IPS-15b (cell line): ENCODE measurements at regions not wholly inside any gene's neighbourhood (a gene's known extent, or its start where the extent isn't known, plus 50 kb on each side); places are given as distances from the start of the nearest gene placed in this dataset.

Source experiments
- H3K27me3 ChIP-seq: one replicate; pipeline ENCODE4 v1.6.1; 2013; ENCODE audit warnings: low read length; ENCODE audit not compliant: control insufficient read depth, insufficient read depth
- H3K36me3 ChIP-seq: one replicate; pipeline ENCODE4 v1.6.1; 2013; ENCODE audit warnings: low read length; ENCODE audit not compliant: control insufficient read depth, insufficient read depth
- H3K4me1 ChIP-seq: one replicate; pipeline ENCODE4 v1.6.1; 2013; ENCODE audit warnings: mild to moderate bottlenecking, low read length; ENCODE audit not compliant: control insufficient read depth, insufficient read depth
- H3K4me3 ChIP-seq: one replicate; pipeline ENCODE4 v1.5.1; 2013; ENCODE audit warnings: low read depth, low read length
- H3K9ac ChIP-seq: one replicate; pipeline ENCODE4 v1.6.1; 2013; ENCODE audit warnings: low read depth, mild to moderate bottlenecking, low read length
- H3K9me3 ChIP-seq: one replicate; pipeline ENCODE4 v1.6.1; 2013; ENCODE audit warnings: mild to moderate bottlenecking, low read length; ENCODE audit not compliant: control insufficient read depth, insufficient read depth

DNA sequence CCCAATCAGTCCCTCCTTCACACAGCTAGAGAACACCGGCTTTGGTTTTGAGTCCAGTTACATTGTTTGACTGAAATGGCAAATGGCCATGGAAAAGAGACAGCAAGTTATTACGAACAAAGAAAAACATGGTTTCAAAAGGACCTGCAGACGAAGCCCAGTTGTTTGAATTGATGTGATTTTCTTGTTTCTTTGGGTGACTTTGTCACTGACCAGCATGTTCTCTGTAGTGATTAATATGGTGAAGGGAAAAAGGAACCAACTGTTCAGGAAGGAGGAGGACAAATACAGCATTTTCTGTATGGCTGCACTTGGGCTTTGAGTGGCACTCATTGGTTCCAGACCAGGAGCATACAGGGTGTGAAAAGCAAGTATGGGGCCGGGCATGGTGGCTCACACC is 217.4 kb upstream of the TPM1 start:
- Histone ChIP-seq H3K4me3 (no peak overlapping the region), H3K27me3 (no peaks in the 10 kb centered on the region), H3K36me3 (no peaks in the 10 kb centered on the region), H3K4me1 (no peaks in the 10 kb centered on the region), H3K9me3 (no peaks in the 10 kb centered on the region), H3K9ac (no peak overlapping the region)

DNA sequence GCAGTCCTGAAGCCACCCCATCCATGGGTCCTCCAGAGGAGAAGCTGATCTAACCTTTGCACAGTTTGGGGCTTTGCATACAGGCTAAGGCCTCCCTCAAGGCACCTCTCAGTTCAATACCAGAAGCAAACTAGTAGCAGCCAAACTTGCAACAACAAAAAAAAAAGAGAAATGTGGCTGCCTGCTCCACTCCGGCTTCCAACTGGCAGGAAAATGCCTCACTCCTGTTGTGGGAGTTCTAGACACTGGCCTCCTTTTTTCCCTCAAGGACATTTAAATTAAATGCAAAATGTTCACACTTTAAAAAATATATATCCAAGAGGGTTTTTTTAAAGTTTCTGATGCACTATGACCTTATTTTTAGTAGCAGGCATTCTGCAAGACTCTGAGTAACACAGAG is 216.0 kb upstream of the TPM1 start:
- Histone ChIP-seq H3K9me3 (no peaks in the 10 kb centered on the region), H3K4me3 (no peak overlapping the region), H3K36me3 (no peaks in the 10 kb centered on the region), H3K27me3 (no peaks in the 10 kb centered on the region), H3K4me1 (no peaks in the 10 kb centered on the region), H3K9ac (no peak overlapping the region)

DNA sequence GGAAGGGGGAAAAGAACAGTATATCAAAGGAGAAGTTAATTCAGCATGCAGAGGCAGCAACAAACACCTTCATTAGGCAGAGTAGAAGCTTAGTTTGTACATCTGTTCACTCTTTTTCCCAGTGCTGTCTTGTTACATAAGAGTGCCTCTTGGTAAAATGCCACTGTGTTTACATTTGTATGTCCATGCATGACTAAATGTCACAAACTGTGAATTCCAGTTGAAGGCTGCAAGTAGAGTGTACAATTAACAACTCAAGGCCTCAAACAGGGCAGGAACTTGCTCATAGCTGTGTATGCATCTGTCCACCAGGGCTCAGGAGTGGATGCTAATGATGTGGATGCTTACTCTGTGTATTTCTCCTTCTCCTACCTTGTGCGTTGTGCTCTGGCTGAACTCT is 214.2 kb upstream of the TPM1 start:
- H3K36me3 ChIP-seq: no peaks in the 10 kb centered on the region
- H3K9ac ChIP-seq: no peak overlapping the region
- H3K4me1 ChIP-seq: no peaks in the 10 kb centered on the region
- H3K27me3 ChIP-seq: no peaks in the 10 kb centered on the region
- no peak overlapping the region for H3K4me3 ChIP-seq
- no peaks in the 10 kb centered on the region for H3K9me3 ChIP-seq

- no peaks in the 10 kb centered on the region for H3K9me3 ChIP-seq
- no peak overlapping the region for H3K4me3 ChIP-seq
- H3K36me3 ChIP-seq: peaks cover 7% of the 10 kb centered on the region
- no peak overlapping the region for H3K9ac ChIP-seq
- no peaks in the 10 kb centered on the region for H3K27me3 ChIP-seq
- H3K4me1 ChIP-seq: no peaks in the 10 kb centered on the region
Measured at GRCh38 chr15:62832231-62832630, 210.3 kb upstream of the TPM1 start.

GRCh38 chr15:62833646-62834045 is 208.9 kb upstream of the TPM1 start:
- Histone ChIP-seq H3K27me3 (no peaks in the 10 kb centered on the region), H3K9ac (no peak overlapping the region), H3K4me3 (no peak overlapping the region), H3K4me1 (no peaks in the 10 kb centered on the region), H3K9me3 (no peaks in the 10 kb centered on the region), H3K36me3 (peaks cover 7% of the 10 kb centered on the region)

GRCh38 chr15:62834686-62835329 is 207.7 kb upstream of the TPM1 start:
- H3K9me3 ChIP-seq: no peaks in the 10 kb centered on the region
- H3K4me1 ChIP-seq: no peaks in the 10 kb centered on the region
- no peak overlapping the region for H3K4me3 ChIP-seq
- H3K36me3 ChIP-seq: peaks cover 7% of the 10 kb centered on the region
- no peak overlapping the region for H3K9ac ChIP-seq
- H3K27me3 ChIP-seq: no peaks in the 10 kb centered on the region

DNA sequence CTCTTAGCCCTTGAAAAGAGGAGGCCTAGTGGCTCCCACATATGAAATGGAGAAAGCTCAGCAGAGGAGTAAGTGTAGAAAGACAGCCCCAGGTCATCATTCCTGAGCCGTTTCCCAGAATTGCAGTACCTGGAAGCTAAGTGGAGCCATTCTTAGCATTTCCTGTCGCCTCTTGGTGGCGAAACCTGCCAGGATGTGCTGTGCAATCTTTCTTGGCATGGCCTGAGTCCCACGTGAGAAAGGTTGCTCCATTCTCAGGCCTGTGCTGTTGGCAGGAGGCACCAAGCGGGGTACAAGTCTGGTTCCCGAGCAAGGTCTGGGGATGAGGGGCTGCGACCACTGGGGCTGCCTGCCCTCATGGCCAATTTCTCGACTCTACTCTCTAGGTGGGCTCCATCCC is 207.2 kb upstream of the TPM1 start:
- Histone ChIP-seq H3K36me3 (peaks cover 7% of the 10 kb centered on the region), H3K9ac (no peak overlapping the region), H3K4me3 (no peak overlapping the region), H3K9me3 (no peaks in the 10 kb centered on the region), H3K4me1 (no peaks in the 10 kb centered on the region), H3K27me3 (no peaks in the 10 kb centered on the region)

DNA sequence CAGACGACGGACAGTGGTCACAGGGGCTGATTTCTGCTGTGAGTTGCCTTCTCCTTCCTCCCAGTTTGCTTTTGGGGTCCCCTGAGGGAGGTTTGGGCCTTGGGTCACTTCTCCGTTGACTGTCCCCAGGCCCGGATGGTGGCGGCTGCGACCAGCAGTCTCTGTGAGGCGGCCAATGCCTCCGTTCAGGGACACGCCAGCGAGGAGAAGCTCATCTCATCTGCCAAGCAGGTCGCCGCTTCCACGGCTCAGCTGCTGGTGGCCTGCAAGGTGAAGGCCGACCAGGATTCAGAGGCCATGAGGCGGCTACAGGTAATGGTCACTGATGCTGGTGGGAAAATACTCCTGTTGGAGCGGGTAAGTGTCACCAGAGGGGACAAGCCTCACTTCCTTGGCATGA is 206.8 kb upstream of the TPM1 start:
- Histone ChIP-seq H3K9ac (no peak overlapping the region), H3K9me3 (no peaks in the 10 kb centered on the region), H3K27me3 (no peaks in the 10 kb centered on the region), H3K4me1 (no peaks in the 10 kb centered on the region), H3K36me3 (peaks cover 7% of the 10 kb centered on the region), H3K4me3 (no peak overlapping the region)

DNA sequence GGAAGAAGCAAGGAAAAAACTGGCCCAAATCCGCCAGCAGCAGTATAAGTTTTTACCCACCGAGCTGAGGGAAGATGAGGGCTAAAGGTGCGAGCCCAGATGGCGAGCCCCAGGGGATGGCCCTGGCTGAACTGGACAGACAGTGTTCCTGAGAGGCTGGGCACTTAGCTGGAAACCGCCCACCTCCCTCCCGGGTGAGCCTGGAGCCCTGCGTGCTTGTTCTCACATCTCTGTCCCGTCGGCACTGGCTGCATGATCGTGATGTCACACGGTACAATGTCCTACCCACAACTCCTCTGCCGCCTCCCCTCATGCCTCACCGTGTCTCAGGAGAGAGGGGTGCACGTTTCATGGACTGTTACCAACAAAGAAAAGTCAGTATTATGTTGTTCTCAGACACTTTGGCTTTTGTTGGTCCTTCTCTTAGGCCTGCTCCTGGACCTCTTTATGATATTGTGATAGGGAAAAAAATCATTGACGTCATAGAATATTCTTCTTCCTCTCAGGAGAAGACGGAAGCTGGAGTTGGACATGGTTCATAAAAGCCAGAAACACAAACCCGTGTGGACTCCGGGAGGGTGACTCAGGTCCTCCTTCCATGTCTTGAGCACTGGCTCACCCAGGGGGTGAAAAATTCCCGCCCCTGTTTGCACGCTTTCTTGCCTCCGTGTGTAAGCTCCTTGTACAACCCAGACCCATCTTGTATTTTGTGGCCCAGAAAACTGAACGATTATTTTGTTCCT is 201.8 kb upstream of the TPM1 start:
- Histone ChIP-seq H3K27me3 (no peaks in the 10 kb centered on the region), H3K9me3 (no peaks in the 10 kb centered on the region), H3K4me1 (no peaks in the 10 kb centered on the region), H3K4me3 (no peak overlapping the region), H3K36me3 (peaks cover 4% of the 10 kb centered on the region), H3K9ac (no peak overlapping the region)

DNA sequence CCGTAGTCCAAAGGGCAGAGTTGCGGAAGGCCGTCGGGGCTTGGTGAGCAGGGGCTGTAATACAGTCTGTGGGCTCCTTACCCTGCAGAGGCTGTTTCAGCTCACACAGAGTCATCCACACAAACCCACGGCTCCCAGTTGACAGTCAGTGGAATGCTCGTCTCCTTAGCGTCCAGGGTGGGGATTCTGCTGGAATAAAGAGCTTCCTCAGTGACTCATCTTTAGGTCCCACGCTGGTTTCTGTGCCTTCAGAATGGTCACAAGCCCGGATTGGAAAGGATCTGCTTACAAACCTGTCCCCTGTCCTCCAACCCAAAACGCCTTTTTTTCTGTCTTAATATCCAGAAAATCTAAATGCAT is 201.3 kb upstream of the TPM1 start:
- Histone ChIP-seq H3K4me3 (no peak overlapping the region), H3K9ac (no peak overlapping the region), H3K9me3 (no peaks in the 10 kb centered on the region), H3K36me3 (no peaks in the 10 kb centered on the region), H3K4me1 (no peaks in the 10 kb centered on the region), H3K27me3 (no peaks in the 10 kb centered on the region)

DNA sequence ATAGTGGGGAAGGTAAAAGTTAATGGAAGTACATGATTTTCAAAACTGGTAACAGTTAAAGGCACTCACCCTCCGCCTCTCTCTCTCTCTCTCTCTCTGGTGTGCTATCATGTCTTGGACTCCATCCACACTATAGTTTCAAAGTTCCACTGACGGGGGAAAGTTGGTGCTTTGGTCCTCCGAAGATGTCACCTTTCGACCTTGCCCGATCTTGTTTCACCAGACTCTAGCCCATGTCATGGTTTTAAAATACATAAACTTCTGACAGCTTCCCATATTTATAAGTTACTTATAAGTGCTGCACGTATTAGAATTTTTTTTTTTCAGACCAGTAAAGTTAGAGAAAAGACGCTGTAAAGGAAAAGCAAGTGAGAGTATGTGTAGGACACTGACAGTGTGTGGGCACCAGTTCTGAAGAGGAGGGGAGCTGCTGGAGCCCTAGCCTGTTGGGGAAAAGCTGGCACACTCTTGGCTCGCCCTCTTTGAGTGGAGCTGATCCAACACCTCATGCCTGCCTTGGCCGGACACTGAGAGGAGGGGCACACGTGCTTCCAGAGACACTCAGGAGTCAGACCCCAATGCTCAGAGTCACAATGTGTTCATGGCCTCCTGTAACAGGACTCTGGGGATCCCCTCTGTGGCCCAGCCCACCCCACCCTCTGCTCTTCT is 200.5 kb upstream of the TPM1 start:
- Histone ChIP-seq H3K36me3 (no peaks in the 10 kb centered on the region), H3K27me3 (no peaks in the 10 kb centered on the region), H3K4me1 (no peaks in the 10 kb centered on the region), H3K9ac (no peak overlapping the region), H3K4me3 (no peak overlapping the region), H3K9me3 (no peaks in the 10 kb centered on the region)

DNA sequence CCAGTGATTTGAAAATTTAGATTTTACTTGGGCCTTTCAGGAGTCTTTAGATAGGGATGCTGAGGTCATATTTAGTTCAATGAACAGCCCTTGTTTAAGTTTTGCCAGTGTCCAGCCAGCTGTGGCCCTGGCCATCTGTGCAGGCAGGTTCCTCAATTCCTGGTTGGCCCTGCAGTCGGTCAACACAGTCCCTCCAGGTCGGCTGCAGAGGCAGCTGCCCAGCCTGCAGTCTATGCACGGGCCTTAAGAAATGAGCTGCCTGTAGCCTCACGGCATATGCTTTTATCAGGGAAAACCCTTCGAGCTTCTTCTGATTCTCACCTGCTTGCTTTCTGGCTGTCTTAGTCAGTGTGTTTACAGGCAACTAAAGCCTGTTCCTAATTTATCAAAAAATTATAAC is 199.2 kb upstream of the TPM1 start:
- Histone ChIP-seq H3K4me3 (no peak overlapping the region), H3K36me3 (no peaks in the 10 kb centered on the region), H3K9ac (no peak overlapping the region), H3K9me3 (no peaks in the 10 kb centered on the region), H3K4me1 (no peaks in the 10 kb centered on the region), H3K27me3 (no peaks in the 10 kb centered on the region)
